GM12878 (cell line): ENCODE measurements at regions not wholly inside any gene's neighbourhood (a gene's known extent, or its start where the extent isn't known, plus 50 kb on each side); places are given as distances from the start of the nearest gene placed in this dataset.
A peak's percentile ranks its signal among the peaks of the same experiment; 100 is the strongest.

ENCODE experiments used
- ATF3 ChIP-seq: IDR thresholded peaks from 2 replicates; pipeline ENCODE4 v1.6.1; 2011; ENCODE audit warnings: low read depth, mild to moderate bottlenecking, low read length, moderate library complexity, borderline replicate concordance; ENCODE audit errors: extremely low read depth
- EED ChIP-seq: sonication (generic); IDR thresholded peaks from 2 replicates; pipeline ENCODE4 v1.6.1; 2016; ENCODE audit warnings: antibody characterized with exemption, low read depth
- HSF1 ChIP-seq: fragments of 150-350 bp; IDR thresholded peaks from 2 replicates; pipeline ENCODE4 v1.6.1; 2014; ENCODE audit warnings: mild to moderate bottlenecking, low read depth, low read length
- IRF4 ChIP-seq: IDR thresholded peaks from 2 replicates; pipeline ENCODE4 v1.6.1; 2011; ENCODE audit warnings: low read depth, low read length
- MTA2 ChIP-seq: fragments of 450-650 bp; IDR thresholded peaks from 2 replicates; pipeline ENCODE4 v1.6.1; 2016; ENCODE audit warnings: low read depth, mild to moderate bottlenecking, moderate library complexity
- MYB ChIP-seq: fragments of 150-350 bp; IDR thresholded peaks from 2 replicates; pipeline ENCODE4 v1.6.1; 2014; ENCODE audit warnings: mild to moderate bottlenecking, low read depth, low read length, borderline replicate concordance
- POLR2AphosphoS5 ChIP-seq: IDR thresholded peaks from 2 replicates; pipeline ENCODE4 v1.6.1; 2011; ENCODE audit warnings: mild to moderate bottlenecking, low read length, inconsistent platforms
- RELA ChIP-seq: fragments of 450-650 bp; IDR thresholded peaks from 2 replicates; pipeline ENCODE4 v1.8.0; 2014; ENCODE audit warnings: borderline replicate concordance; ENCODE audit not compliant: partially characterized antibody
- SMAD1 ChIP-seq: fragments of 450-650 bp; IDR thresholded peaks from 2 replicates; pipeline ENCODE4 v1.6.1; 2018; ENCODE audit warnings: mild to moderate bottlenecking, low read depth; ENCODE audit not compliant: partially characterized antibody
- STAT3 ChIP-seq: IDR thresholded peaks from 2 replicates; pipeline ENCODE4 v1.6.1; 2011; ENCODE audit warnings: low read depth, low read length, improper control_type of control experiment
- SUPT20H ChIP-seq: IDR thresholded peaks from 2 replicates; pipeline ENCODE4 v1.6.1; 2011; ENCODE audit warnings: low read depth, mild to moderate bottlenecking, low read length, moderate library complexity, borderline replicate concordance; ENCODE audit not compliant: control insufficient read depth
- TARDBP ChIP-seq: IDR thresholded peaks from 2 replicates; pipeline ENCODE4 v1.6.1; 2016; ENCODE audit warnings: borderline replicate concordance
- TCF12 ChIP-seq: IDR thresholded peaks from 2 replicates; pipeline ENCODE4 v1.6.1; 2011; ENCODE audit warnings: low read depth, mild to moderate bottlenecking, low read length
- TCF3 ChIP-seq: IDR thresholded peaks from 2 replicates; pipeline ENCODE4 v1.6.1; 2012; ENCODE audit warnings: low read depth, mild to moderate bottlenecking, low read length, borderline replicate concordance; ENCODE audit not compliant: insufficient read depth
- YBX1 ChIP-seq: fragments of 450-650 bp; IDR thresholded peaks from 2 replicates; pipeline ENCODE4 v1.6.1; 2016; ENCODE audit warnings: antibody characterized with exemption
- TF ChIP-seq, protein P1 (sequence below): fragments of 450-650 bp; formaldehyde crosslinking; IDR thresholded peaks from 2 replicates; pipeline ENCODE4 v1.4.0; 2020; ENCODE audit warnings: mild to moderate bottlenecking, moderate library complexity
- TF ChIP-seq, protein P2 (sequence below): IDR thresholded peaks from 2 replicates; pipeline ENCODE4 v1.6.1; 2012; ENCODE audit warnings: low read depth, low read length, improper control_type of control experiment
- TF ChIP-seq, protein P3 (sequence below): fragments of 450-650 bp; formaldehyde crosslinking; IDR thresholded peaks from 2 replicates; pipeline ENCODE4 v1.4.0; 2022; ENCODE audit warnings: mild to moderate bottlenecking, moderate library complexity

DNA sequence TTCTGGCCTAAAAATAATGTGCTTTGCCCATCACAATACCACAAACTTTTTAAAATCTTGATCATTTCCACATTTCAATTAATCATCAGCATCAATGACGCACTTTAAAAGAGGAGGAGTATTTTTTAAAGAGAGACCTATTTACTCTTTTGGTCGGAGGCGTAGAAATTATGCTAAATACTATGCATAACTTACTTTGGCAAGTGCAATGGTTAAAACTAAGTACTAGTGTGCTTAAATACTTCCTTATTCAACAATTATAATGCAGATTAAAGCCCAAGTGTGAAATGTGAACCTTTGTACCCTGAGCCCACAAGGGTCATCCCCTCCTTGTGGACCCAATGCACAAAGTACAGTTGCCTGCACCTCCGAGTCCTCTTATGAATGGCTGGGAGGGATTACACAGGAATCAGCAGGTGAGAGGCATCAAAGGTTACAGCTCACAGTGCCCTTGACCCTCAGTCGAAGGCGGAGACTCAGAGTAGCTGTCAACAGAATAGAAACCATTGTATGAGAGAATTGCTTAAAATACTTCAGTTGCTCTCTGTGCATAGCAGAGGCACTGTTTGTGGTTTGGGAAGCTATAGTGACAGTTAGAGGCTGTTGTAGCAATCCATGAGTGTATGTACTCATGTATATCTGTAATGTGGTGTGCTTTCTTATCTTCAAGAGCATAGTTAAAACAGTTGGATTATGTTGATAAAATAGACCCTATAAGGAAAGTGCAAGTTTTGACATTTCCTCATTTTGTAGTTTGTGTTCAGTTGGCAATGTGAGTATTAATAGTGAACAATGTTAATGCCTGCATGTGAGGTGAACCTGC is 151.7 kb upstream of the ITGA4 start (continued):
- TF ChIP-seq, protein P1, sequence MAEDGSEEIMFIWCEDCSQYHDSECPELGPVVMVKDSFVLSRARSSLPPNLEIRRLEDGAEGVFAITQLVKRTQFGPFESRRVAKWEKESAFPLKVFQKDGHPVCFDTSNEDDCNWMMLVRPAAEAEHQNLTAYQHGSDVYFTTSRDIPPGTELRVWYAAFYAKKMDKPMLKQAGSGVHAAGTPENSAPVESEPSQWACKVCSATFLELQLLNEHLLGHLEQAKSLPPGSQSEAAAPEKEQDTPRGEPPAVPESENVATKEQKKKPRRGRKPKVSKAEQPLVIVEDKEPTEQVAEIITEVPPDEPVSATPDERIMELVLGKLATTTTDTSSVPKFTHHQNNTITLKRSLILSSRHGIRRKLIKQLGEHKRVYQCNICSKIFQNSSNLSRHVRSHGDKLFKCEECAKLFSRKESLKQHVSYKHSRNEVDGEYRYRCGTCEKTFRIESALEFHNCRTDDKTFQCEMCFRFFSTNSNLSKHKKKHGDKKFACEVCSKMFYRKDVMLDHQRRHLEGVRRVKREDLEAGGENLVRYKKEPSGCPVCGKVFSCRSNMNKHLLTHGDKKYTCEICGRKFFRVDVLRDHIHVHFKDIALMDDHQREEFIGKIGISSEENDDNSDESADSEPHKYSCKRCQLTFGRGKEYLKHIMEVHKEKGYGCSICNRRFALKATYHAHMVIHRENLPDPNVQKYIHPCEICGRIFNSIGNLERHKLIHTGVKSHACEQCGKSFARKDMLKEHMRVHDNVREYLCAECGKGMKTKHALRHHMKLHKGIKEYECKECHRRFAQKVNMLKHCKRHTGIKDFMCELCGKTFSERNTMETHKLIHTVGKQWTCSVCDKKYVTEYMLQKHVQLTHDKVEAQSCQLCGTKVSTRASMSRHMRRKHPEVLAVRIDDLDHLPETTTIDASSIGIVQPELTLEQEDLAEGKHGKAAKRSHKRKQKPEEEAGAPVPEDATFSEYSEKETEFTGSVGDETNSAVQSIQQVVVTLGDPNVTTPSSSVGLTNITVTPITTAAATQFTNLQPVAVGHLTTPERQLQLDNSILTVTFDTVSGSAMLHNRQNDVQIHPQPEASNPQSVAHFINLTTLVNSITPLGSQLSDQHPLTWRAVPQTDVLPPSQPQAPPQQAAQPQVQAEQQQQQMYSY (CRISPR knock-in tag): no peak
- peak; percentile 78; the same call in 1 of the 2 replicates for TF ChIP-seq TCF3
- TF ChIP-seq IRF4: 0 out of 2 replicates have a peak, but pooled peaks have one; percentile 11
- peak; percentile 50; the same call in 1 of the 2 replicates for TF ChIP-seq MYB
- no peak for TF ChIP-seq ATF3
- TF ChIP-seq, protein P2, sequence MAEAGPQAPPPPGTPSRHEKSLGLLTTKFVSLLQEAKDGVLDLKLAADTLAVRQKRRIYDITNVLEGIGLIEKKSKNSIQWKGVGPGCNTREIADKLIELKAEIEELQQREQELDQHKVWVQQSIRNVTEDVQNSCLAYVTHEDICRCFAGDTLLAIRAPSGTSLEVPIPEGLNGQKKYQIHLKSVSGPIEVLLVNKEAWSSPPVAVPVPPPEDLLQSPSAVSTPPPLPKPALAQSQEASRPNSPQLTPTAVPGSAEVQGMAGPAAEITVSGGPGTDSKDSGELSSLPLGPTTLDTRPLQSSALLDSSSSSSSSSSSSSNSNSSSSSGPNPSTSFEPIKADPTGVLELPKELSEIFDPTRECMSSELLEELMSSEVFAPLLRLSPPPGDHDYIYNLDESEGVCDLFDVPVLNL: no peak
- no peak for TF ChIP-seq TARDBP
- TF ChIP-seq RELA: no peak
- TF ChIP-seq SMAD1: no peak
- TF ChIP-seq EED: peak; percentile 92
- no peak for TF ChIP-seq YBX1
- peak; percentile 79 for TF ChIP-seq MTA2
- TF ChIP-seq, protein P3, sequence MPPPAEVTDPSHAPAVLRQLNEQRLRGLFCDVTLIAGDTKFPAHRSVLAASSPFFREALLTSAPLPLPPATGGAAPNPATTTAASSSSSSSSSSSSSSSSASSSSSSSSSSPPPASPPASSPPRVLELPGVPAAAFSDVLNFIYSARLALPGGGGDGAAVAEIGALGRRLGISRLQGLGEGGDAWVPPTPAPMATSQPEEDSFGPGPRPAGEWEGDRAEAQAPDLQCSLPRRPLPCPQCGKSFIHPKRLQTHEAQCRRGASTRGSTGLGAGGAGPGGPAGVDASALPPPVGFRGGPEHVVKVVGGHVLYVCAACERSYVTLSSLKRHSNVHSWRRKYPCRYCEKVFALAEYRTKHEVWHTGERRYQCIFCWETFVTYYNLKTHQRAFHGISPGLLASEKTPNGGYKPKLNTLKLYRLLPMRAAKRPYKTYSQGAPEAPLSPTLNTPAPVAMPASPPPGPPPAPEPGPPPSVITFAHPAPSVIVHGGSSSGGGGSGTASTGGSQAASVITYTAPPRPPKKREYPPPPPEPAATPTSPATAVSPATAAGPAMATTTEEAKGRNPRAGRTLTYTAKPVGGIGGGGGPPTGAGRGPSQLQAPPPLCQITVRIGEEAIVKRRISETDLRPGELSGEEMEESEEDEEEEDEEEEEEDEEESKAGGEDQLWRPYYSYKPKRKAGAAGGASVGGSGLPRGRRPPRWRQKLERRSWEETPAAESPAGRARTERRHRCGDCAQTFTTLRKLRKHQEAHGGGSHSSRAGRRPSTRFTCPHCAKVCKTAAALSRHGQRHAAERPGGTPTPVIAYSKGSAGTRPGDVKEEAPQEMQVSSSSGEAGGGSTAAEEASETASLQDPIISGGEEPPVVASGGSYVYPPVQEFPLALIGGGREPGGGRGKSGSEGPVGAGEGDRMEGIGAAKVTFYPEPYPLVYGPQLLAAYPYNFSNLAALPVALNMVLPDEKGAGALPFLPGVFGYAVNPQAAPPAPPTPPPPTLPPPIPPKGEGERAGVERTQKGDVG (CRISPR knock-in tag): no peak
- peak; percentile 81 for TF ChIP-seq POLR2AphosphoS5
- TF ChIP-seq HSF1: no peak
- TF ChIP-seq TCF12: peak; percentile 52; the same call in 1 of the 2 replicates
- TF ChIP-seq STAT3: peak; percentile 42; the same call in 1 of the 2 replicates
- TF ChIP-seq SUPT20H: no peak
